Loucy (cell line): ENCODE measurements at regions not wholly inside any gene's neighbourhood (a gene's known extent, or its start where the extent isn't known, plus 50 kb on each side); places are given as distances from the start of the nearest gene placed in this dataset.

Experiments used
- EZH2phosphoT487 ChIP-seq: fragments of 200-600 bp; IDR thresholded peaks from 2 replicates; pipeline ENCODE4 v1.6.1; 2018; ENCODE audit warnings: antibody characterized with exemption, mild to moderate bottlenecking, moderate library complexity, borderline replicate concordance
- TF ChIP-seq, protein P1 (sequence below): fragments of 200-600 bp; sonication (generic); conservative IDR thresholded peaks from 2 replicates; pipeline ENCODE4 v1.5.1; 2014; ENCODE audit warnings: mild to moderate bottlenecking, antibody characterized with exemption, low read length

DNA sequence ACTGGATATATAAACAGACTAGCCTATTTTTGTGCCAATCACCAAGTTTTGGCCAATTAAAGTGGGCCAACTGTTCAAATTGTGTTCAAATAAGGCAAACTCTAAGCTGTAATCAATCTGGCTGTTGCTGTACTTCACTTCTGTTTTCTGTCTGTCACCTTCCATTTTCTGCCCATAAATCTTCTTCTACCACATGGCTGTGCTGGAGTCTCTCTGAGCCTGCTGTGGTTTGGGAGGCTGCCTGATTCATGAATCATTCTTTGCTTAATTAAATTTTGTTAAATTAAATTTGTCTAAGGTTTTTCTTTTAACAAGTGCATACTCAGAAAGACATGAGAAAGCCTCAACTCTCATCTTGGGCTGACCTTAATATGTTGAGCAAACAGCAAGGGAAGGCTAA, 172.6 kb upstream of the VIPR2 start:
- TF ChIP-seq, protein P1, sequence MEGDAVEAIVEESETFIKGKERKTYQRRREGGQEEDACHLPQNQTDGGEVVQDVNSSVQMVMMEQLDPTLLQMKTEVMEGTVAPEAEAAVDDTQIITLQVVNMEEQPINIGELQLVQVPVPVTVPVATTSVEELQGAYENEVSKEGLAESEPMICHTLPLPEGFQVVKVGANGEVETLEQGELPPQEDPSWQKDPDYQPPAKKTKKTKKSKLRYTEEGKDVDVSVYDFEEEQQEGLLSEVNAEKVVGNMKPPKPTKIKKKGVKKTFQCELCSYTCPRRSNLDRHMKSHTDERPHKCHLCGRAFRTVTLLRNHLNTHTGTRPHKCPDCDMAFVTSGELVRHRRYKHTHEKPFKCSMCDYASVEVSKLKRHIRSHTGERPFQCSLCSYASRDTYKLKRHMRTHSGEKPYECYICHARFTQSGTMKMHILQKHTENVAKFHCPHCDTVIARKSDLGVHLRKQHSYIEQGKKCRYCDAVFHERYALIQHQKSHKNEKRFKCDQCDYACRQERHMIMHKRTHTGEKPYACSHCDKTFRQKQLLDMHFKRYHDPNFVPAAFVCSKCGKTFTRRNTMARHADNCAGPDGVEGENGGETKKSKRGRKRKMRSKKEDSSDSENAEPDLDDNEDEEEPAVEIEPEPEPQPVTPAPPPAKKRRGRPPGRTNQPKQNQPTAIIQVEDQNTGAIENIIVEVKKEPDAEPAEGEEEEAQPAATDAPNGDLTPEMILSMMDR: no peak
- TF ChIP-seq EZH2phosphoT487: no peak
